ENCODE measurements at regions not wholly inside any gene's neighbourhood (a gene's known extent, or its start where the extent isn't known, plus 50 kb on each side); places are given as distances from the start of the nearest gene placed in this dataset.

GRCh38 chr9:4921449-4921848 is 63.6 kb upstream of the JAK2 start:
- no peak for DNase-seq

GRCh38 chr9:4922101-4922500 is 63.0 kb upstream of the JAK2 start:
- no peak for DNase-seq

- DNase-seq = peak; percentile 25
Observed at GRCh38 chr9:4922730-4923129, 62.3 kb upstream of the JAK2 start.

GRCh38 chr9:4923141-4923540 is 61.9 kb upstream of the JAK2 start:
- DNase-seq = no peak

- DNase-seq = peak; percentile 88
Observed at GRCh38 chr9:4923580-4924544, 61.2 kb upstream of the JAK2 start.

GRCh38 chr9:4926239-4926638 is 58.8 kb upstream of the JAK2 start:
- DNase-seq = no peak

GRCh38 chr9:4927043-4927471 is 58.0 kb upstream of the JAK2 start:
- peak; percentile 47 for DNase-seq

GRCh38 chr9:4927701-4928100 is 57.4 kb upstream of the JAK2 start:
- no peak for DNase-seq

- no peak for DNase-seq
Observed at GRCh38 chr9:4929917-4930316, 55.2 kb upstream of the JAK2 start.

- DNase-seq = no peak
Observed at GRCh38 chr9:4932681-4933080, 52.4 kb upstream of the JAK2 start.

- no peak for DNase-seq
Observed at GRCh38 chr9:4933177-4933576, 51.9 kb upstream of the JAK2 start.

- no peak for DNase-seq
Observed at GRCh38 chr9:4933861-4934260, 51.2 kb upstream of the JAK2 start.

- no peak for DNase-seq
Observed at GRCh38 chr9:4935001-4935672, 49.9 kb upstream of the JAK2 start.

Data from hematopoietic multipotent progenitor cell treated with erythropoietin and hydrocortisone succinate and interleukin-3 and kit ligand, for 8 days (in vitro differentiated cells).